Astrocyte of the spinal cord (primary cell): ENCODE measurements at regions not wholly inside any gene's neighbourhood (a gene's known extent, or its start where the extent isn't known, plus 50 kb on each side); places are given as distances from the start of the nearest gene placed in this dataset.
"Not testable (repeated sequence)": the region's sequence is repeated elsewhere in the genome, so short reads cannot be mapped to it uniquely, and the experiment has no call there.

Experiments
- DNase-seq: peaks from one replicate; pipeline ENCODE4 v3.0.0; 2011; ENCODE audit warnings: low read depth, low spot score
- H3K4me3 ChIP-seq: 2 replicates; pipeline ENCODE4 v1.5.1; 2011; ENCODE audit warnings: low read depth, mild to moderate bottlenecking, low read length, moderate library complexity
- in situ Hi-C: cut with HindIII; loops from 2 replicates; pipeline ENCODE4 v1.10.0; 2017; ENCODE audit warnings: low sequenced_read_pairs
- TF ChIP-seq, protein P1 (sequence below): IDR thresholded peaks from 2 replicates; pipeline ENCODE4 v1.5.1; 2012; ENCODE audit warnings: low read depth, mild to moderate bottlenecking, low read length, inconsistent platforms

DNA sequence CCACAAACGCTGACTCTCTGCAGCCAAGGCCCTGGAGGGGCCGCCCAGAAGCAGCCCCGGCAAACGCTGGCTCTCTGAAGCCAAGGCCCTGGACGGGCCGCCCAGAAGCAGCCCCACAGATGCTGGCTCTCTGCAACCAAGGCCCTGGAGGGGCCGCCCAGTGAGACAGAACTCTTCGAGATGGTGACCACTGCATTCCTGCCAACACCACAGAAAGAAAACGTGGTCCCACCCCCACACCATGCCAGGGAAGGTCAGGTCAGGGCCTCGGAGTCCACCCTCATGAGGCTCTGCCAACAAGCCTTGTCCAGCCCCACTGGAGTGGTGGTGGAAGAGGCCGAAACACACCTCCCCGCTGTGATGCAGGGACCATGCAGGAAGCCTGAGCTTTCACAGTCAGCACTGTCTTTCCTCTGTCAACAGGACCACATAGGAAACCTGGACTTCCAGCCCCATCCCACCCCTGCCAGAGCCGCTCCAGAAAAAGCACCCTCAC is 97.5 kb downstream of the DLL1 start:
- DNase-seq: no peak

DNA sequence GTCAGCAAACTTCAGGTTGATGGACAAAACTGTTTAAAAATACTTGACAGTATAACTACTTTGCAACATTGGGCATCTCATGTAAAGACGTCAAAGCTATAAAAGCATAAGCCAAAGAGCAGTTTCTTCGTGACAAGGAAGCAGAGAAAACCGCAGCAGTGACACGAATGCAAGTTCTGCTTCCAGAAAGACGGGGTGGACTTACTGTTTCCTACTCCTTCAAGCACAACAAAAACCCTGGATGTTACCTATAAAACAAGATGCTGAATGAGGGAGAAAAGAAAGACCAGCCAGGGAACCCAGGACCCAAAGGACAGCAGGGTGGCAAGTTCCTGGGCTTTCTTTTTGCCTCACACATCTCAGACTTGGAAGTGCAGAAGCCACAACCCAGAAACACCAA is 98.0 kb downstream of the DLL1 start:
- DNase-seq: no peak
- TF ChIP-seq, protein P1, sequence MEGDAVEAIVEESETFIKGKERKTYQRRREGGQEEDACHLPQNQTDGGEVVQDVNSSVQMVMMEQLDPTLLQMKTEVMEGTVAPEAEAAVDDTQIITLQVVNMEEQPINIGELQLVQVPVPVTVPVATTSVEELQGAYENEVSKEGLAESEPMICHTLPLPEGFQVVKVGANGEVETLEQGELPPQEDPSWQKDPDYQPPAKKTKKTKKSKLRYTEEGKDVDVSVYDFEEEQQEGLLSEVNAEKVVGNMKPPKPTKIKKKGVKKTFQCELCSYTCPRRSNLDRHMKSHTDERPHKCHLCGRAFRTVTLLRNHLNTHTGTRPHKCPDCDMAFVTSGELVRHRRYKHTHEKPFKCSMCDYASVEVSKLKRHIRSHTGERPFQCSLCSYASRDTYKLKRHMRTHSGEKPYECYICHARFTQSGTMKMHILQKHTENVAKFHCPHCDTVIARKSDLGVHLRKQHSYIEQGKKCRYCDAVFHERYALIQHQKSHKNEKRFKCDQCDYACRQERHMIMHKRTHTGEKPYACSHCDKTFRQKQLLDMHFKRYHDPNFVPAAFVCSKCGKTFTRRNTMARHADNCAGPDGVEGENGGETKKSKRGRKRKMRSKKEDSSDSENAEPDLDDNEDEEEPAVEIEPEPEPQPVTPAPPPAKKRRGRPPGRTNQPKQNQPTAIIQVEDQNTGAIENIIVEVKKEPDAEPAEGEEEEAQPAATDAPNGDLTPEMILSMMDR: no peak
- H3K4me3 ChIP-seq: no peak overlapping the region
- in situ Hi-C loops: no loop called here

More for the DNA sequence above, 97.5 kb downstream of the DLL1 start:
- no peak overlapping the region for H3K4me3 ChIP-seq
- in situ Hi-C loops: no loop called here
- TF ChIP-seq, protein P1: no peak

DNA sequence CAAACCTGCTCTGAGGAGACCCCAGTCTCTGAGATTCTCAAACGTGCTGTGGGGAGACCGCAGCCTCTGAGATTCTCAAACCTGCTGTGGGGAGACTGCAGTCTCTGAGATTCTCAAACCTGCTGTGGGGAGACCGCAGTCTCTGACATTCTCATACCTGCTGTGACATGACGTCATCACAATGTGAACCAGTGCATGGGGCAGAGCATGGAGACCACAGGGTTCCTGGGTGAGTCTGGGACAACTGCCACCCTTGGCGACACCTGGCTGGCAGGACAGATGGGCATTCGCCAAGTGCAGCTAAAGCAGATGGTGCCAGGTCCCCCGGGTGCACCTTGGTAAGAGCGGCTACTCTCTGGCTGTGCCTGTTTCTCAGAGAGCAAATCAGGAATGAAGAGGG is 98.8 kb downstream of the DLL1 start:
- DNase-seq, H3K4me3 ChIP-seq, in situ Hi-C loops: not testable (repeated sequence)

DNA sequence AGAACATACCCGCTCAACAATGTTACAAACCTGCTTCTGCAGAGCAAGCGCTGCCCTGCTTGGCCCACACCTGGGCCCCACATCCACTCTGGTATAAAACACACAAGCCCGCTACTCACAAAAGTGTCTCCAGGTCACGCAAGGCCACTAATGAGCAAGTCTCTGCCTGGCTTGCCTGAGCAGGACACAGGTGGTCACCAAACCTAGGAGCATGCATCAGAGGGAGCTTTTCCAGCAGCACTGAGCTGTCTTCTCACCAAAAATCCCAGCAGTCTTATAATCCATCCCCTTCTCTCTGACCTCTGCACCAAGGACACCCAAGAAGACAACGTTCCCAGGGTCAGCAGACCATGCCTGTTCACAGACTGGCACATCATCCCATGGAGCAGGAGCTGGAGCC is 100.8 kb downstream of the DLL1 start:
- no peak for DNase-seq
- in situ Hi-C loops: no loop called here
- H3K4me3 ChIP-seq: no peak overlapping the region
- TF ChIP-seq, protein P1: no peak

DNA sequence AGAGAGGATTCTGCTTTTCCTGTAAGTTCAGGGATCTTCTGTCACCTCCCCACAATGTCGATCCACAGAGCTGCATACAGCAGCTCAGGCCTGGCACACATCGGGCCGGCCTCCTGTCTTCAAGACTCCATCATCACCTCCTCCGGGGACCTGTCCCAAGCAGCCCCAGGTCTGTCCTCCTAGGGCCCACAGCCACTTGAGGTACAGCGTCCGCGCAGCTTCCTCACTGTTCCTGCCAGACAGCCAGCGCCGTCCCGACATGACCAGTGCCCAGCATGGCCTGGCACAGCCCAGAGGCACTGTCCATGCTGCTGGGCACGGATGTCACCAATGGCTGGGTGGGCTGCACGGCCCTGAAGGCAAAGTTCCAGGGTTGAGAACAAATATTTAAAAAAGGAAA is 101.6 kb downstream of the DLL1 start:
- in situ Hi-C loops: no loop called here
- TF ChIP-seq, protein P1: no peak
- no peak for DNase-seq
- no peak overlapping the region for H3K4me3 ChIP-seq

DNA sequence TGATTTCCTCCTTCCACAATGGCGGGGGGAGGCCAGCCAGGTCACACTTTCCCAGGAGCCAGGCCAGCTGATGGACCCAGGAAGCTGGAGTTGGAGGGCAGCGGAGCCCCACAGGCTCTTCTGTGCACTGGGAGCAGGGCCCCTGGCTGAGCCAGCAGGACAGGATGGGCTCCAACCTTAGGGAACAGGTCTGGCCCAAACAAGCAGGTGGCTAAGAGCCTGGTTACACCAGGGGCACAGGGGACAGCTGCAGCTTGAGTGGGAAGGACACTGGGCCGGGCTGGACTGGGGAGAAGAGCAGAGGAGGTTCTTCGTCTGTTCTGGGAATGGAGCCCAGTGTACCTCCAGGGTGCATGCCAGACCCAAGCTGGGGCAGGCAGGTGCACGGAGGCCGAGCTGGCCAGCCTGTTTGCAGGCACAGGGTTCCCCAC is 102.3 kb downstream of the DLL1 start:
- DNase-seq: no peak
- H3K4me3 ChIP-seq: no peak overlapping the region
- TF ChIP-seq, protein P1: no peak
- in situ Hi-C loops: no loop called here

DNA sequence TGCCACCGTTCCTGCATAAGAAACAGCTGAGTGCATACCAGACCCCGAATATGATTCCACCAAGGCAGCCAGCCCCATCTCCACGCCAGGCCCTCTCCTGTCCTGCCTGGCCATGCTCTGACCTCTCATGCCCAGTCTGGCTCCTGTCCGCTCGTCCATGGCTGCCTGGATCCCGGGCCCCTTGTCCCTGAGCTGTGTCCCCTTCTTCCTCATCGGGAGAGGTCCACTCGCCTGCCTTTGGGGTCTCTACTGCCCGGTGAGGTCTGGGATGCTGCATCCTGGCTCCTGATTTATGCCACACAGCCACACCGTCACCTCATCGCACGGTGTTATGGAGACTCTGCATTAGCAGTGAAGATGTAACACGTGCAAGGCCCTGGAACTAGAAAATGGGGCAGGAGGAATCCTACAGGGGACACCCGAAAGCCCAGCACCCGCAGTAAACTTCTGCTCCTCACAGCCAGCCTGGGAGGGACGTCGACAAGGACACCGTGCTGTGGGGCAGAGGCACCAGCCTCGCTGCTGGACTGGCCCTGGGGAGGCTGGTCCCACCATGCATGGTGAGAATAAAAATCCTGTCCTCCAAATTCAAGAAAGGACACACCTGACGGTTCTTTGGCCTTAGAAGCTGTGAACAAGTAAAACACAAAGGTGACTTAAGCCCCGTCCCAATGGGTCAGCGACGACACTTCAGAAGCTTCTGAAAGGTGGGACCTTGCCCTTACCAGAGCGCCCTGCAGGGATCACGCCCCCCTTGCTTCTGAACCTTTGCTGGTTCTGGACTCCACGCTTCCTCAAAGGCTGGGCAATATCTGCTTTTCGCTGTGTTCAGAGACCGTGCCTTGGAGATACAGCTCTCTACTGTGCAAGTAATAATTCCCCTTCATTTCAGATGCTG is 103.0 kb downstream of the DLL1 start:
- TF ChIP-seq, protein P1: no peak
- no peak overlapping the region for H3K4me3 ChIP-seq
- DNase-seq: no peak
- in situ Hi-C loops: no loop called here
